PFSK-1 (cell line): ENCODE measurements at regions not wholly inside any gene's neighbourhood (a gene's known extent, or its start where the extent isn't known, plus 50 kb on each side); places are given as distances from the start of the nearest gene placed in this dataset.

Experiments
- FOXP2 ChIP-seq: optimal IDR thresholded peaks from 2 replicates; pipeline ENCODE3; 2011; ENCODE audit warnings: borderline replicate concordance, control low read depth, inconsistent platforms; ENCODE audit not compliant: insufficient read depth; ENCODE audit errors: extremely low read length, extremely low read depth
- POLR2AphosphoS5 ChIP-seq: IDR thresholded peaks from 2 replicates; pipeline ENCODE4 v1.6.1; 2012; ENCODE audit warnings: low read depth, mild to moderate bottlenecking, control low read depth, low read length, moderate library complexity
- SIN3A ChIP-seq: IDR thresholded peaks from 2 replicates; pipeline ENCODE4 v1.6.1; 2012; ENCODE audit warnings: mild to moderate bottlenecking, low read length, moderate library complexity, borderline replicate concordance; ENCODE audit not compliant: insufficient read depth
- TAF1 ChIP-seq: IDR thresholded peaks from 2 replicates; pipeline ENCODE4 v1.6.1; 2012; ENCODE audit warnings: low read length, control low read depth, borderline replicate concordance; ENCODE audit not compliant: insufficient read depth
- TF ChIP-seq, protein P1 (sequence below), 2 experiments: IDR thresholded peaks; 2 replicates each; pipeline versions ENCODE4 v1.6.1 to v1.8.0; 2011 to 2012; ENCODE audit warnings: low read depth in 2 of 2, low read length in 2 of 2, control low read depth in 1 of 2, inconsistent platforms in 1 of 2, mild to moderate bottlenecking in 1 of 2, moderate library complexity in 1 of 2; ENCODE audit not compliant: insufficient read depth in 1 of 2

DNA sequence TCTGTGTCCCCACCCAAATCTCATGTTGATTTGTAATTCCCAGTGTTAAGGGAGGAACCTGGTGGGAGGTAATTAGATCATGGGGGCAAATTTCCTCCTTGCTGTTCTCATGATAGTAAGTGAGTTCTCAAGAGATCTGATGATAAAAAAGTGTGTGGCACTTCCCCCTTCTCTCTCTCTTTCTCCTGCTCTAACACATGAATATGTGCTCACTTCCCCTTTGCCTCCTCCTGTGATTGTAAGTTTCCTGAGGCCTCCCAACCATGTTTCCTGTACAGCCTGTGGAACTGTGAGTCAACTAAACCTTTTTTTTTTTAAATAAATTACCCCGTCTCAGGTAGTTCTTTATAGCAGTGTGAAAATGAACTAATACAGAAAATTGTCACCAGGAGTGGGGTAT lies 380.0 kb downstream of the MEIS1 start:
- TF ChIP-seq TAF1, result no peak
- TF ChIP-seq, protein P1, sequence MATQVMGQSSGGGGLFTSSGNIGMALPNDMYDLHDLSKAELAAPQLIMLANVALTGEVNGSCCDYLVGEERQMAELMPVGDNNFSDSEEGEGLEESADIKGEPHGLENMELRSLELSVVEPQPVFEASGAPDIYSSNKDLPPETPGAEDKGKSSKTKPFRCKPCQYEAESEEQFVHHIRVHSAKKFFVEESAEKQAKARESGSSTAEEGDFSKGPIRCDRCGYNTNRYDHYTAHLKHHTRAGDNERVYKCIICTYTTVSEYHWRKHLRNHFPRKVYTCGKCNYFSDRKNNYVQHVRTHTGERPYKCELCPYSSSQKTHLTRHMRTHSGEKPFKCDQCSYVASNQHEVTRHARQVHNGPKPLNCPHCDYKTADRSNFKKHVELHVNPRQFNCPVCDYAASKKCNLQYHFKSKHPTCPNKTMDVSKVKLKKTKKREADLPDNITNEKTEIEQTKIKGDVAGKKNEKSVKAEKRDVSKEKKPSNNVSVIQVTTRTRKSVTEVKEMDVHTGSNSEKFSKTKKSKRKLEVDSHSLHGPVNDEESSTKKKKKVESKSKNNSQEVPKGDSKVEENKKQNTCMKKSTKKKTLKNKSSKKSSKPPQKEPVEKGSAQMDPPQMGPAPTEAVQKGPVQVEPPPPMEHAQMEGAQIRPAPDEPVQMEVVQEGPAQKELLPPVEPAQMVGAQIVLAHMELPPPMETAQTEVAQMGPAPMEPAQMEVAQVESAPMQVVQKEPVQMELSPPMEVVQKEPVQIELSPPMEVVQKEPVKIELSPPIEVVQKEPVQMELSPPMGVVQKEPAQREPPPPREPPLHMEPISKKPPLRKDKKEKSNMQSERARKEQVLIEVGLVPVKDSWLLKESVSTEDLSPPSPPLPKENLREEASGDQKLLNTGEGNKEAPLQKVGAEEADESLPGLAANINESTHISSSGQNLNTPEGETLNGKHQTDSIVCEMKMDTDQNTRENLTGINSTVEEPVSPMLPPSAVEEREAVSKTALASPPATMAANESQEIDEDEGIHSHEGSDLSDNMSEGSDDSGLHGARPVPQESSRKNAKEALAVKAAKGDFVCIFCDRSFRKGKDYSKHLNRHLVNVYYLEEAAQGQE (IDR thresholded peaks at IDR 0.05; ENCODE audit: insufficient read depth in 1 of 2, low read depth in 2 of 2, low read length in 2 of 2), result no peak
- no peak for TF ChIP-seq POLR2AphosphoS5
- TF ChIP-seq SIN3A, result no peak
- TF ChIP-seq FOXP2, result no peak
